GM04503 (cell line): ENCODE measurements at regions not wholly inside any gene's neighbourhood (a gene's known extent, or its start where the extent isn't known, plus 50 kb on each side); places are given as distances from the start of the nearest gene placed in this dataset.
A peak's percentile ranks its signal among the peaks of the same experiment; 100 is the strongest.
"Not testable (repeated sequence)": the region's sequence is repeated elsewhere in the genome, so short reads cannot be mapped to it uniquely, and the experiment has no call there.

ENCODE experiments used
- DNase-seq: peaks from one replicate; pipeline ENCODE4 v3.0.0-alpha.2; 2012; ENCODE audit warnings: low read depth

- no peak for DNase-seq
Measured at GRCh38 chr16:59614466-59615240, 880.5 kb upstream of the GOT2 start.

GRCh38 chr16:59612910-59613620, 878.9 kb upstream of the GOT2 start:
- DNase-seq = not testable (repeated sequence)

- no peak for DNase-seq
Measured at GRCh38 chr16:59612094-59612493, 878.0 kb upstream of the GOT2 start.

- DNase-seq = no peak
Measured at GRCh38 chr16:59611556-59611955, 877.4 kb upstream of the GOT2 start.

GRCh38 chr16:59605706-59606105, 871.6 kb upstream of the GOT2 start:
- DNase-seq = no peak

GRCh38 chr16:59604354-59604753, 870.2 kb upstream of the GOT2 start:
- no peak for DNase-seq

GRCh38 chr16:59601452-59601851, 867.3 kb upstream of the GOT2 start:
- no peak for DNase-seq

GRCh38 chr16:59597269-59597668, 863.2 kb upstream of the GOT2 start:
- no peak for DNase-seq

GRCh38 chr16:59596693-59597092, 862.6 kb upstream of the GOT2 start:
- DNase-seq = no peak

GRCh38 chr16:59593194-59593661, 859.1 kb upstream of the GOT2 start:
- peak; percentile 81 for DNase-seq

- no peak for DNase-seq
Measured at GRCh38 chr16:59591480-59591879, 857.4 kb upstream of the GOT2 start.

GRCh38 chr16:59590845-59591244, 856.7 kb upstream of the GOT2 start:
- DNase-seq = no peak

GRCh38 chr16:59586331-59586730, 852.2 kb upstream of the GOT2 start:
- DNase-seq = no peak

- DNase-seq = no peak
Measured at GRCh38 chr16:59574296-59574695, 840.2 kb upstream of the GOT2 start.

GRCh38 chr16:59573528-59574271, 839.6 kb upstream of the GOT2 start:
- peak; percentile 15 for DNase-seq

- DNase-seq = no peak
Measured at GRCh38 chr16:59567496-59567895, 833.4 kb upstream of the GOT2 start.

- no peak for DNase-seq
Measured at GRCh38 chr16:59566446-59566845, 832.3 kb upstream of the GOT2 start.

GRCh38 chr16:59558679-59559078, 824.6 kb upstream of the GOT2 start:
- DNase-seq = no peak

GRCh38 chr16:59552164-59552563, 818.0 kb upstream of the GOT2 start:
- DNase-seq = no peak

GRCh38 chr16:59545721-59546120, 811.6 kb upstream of the GOT2 start:
- no peak for DNase-seq

GRCh38 chr16:59543641-59544040, 809.5 kb upstream of the GOT2 start:
- DNase-seq = no peak

GRCh38 chr16:59540621-59541020, 806.5 kb upstream of the GOT2 start:
- no peak for DNase-seq

GRCh38 chr16:59535298-59535697, 801.2 kb upstream of the GOT2 start:
- no peak for DNase-seq
